ENCODE measurements at regions not wholly inside any gene's neighbourhood (a gene's known extent, or its start where the extent isn't known, plus 50 kb on each side); places are given as distances from the start of the nearest gene placed in this dataset.

GRCh38 chr7:24129597-24129996 lies 154.4 kb upstream of the NPY start:
- H2BK5ac ChIP-seq (ENCODE audit: low read length): no peak overlapping the region
- no peak overlapping the region for H3K4me2 ChIP-seq (ENCODE audit: insufficient read depth, low read length, poor library complexity, severe bottlenecking)
- H3K18ac ChIP-seq (ENCODE audit: low read length): no peak overlapping the region
- no peak overlapping the region for H3K23ac ChIP-seq (ENCODE audit: low read depth, low read length, poor library complexity)
- H3K4me1 ChIP-seq (ENCODE audit: control insufficient read depth in 2 of 2, insufficient read depth in 1 of 2, low read depth in 1 of 2, low read length in 2 of 2): no peaks in the 10 kb centered on the region
- no peak overlapping the region for H3K4ac ChIP-seq (ENCODE audit: low read length)
- WGBS, 2 donors (ENCODE audit: extremely low coverage in 2 of 2, insufficient read length in 2 of 2, insufficient replicate concordance in 1 of 2): no CpG with 5 or more reads among the region's 4 CpGs
- H3K9me3 ChIP-seq (replicated peaks in 1 of 2; ENCODE audit: control insufficient read depth in 2 of 2, insufficient read depth in 1 of 2, low read depth in 1 of 2, low read length in 2 of 2): no peaks in the 10 kb centered on the region
- H3K27ac ChIP-seq (replicated peaks; ENCODE audit: low read length): no peak overlapping the region
- no peak overlapping the region for H2AFZ ChIP-seq (ENCODE audit: low read length)
- no peak overlapping the region for H4K8ac ChIP-seq (ENCODE audit: low read depth, low read length)
- no peaks in the 10 kb centered on the region for H3K79me1 ChIP-seq (ENCODE audit: low read depth, low read length)
- no peaks in the 10 kb centered on the region for H3K27me3 ChIP-seq (ENCODE audit: control insufficient read depth in 3 of 3, insufficient read depth in 3 of 3, low read depth in 1 of 3, low read length in 3 of 3)
- no peak overlapping the region for H2AK5ac ChIP-seq (ENCODE audit: low read depth, low read length)
- H3K9ac ChIP-seq (ENCODE audit: low read depth, low read length, poor library complexity): no peak overlapping the region
- no peak overlapping the region for H2BK15ac ChIP-seq (ENCODE audit: low read length)
- no peak overlapping the region for H3K14ac ChIP-seq (ENCODE audit: low read length)
- H2BK120ac ChIP-seq (ENCODE audit: low read depth, low read length): no peak overlapping the region
- H3K36me3 ChIP-seq (replicated peaks in 1 of 2; ENCODE audit: control insufficient read depth in 2 of 2, insufficient read depth in 2 of 2, low read length in 2 of 2): no peaks in the 10 kb centered on the region
- no peak overlapping the region for H3K4me3 ChIP-seq (ENCODE audit: low read length in 2 of 2)
- H2BK12ac ChIP-seq (ENCODE audit: low read length): no peak overlapping the region
- no peak for DNase-seq (ENCODE audit: low spot score)
- H4K91ac ChIP-seq (ENCODE audit: low read depth, low read length, poor library complexity): no peak overlapping the region

GRCh38 chr7:24130631-24131030 lies 153.4 kb upstream of the NPY start:
- H3K9ac ChIP-seq (ENCODE audit: low read depth, low read length, poor library complexity): no peak overlapping the region
- H3K36me3 ChIP-seq (replicated peaks in 1 of 2; ENCODE audit: control insufficient read depth in 2 of 2, insufficient read depth in 2 of 2, low read length in 2 of 2): no peaks in the 10 kb centered on the region
- H3K14ac ChIP-seq (ENCODE audit: low read length): no peak overlapping the region
- H3K9me3 ChIP-seq (replicated peaks in 1 of 2; ENCODE audit: control insufficient read depth in 2 of 2, insufficient read depth in 1 of 2, low read depth in 1 of 2, low read length in 2 of 2): no peaks in the 10 kb centered on the region
- H2BK12ac ChIP-seq (ENCODE audit: low read length): no peak overlapping the region
- H2AFZ ChIP-seq (ENCODE audit: low read length): no peak overlapping the region
- H2BK120ac ChIP-seq (ENCODE audit: low read depth, low read length): no peak overlapping the region
- no peak overlapping the region for H3K4me2 ChIP-seq (ENCODE audit: insufficient read depth, low read length, poor library complexity, severe bottlenecking)
- H3K27ac ChIP-seq (replicated peaks; ENCODE audit: low read length): no peak overlapping the region
- no peaks in the 10 kb centered on the region for H3K4me1 ChIP-seq (ENCODE audit: control insufficient read depth in 2 of 2, insufficient read depth in 1 of 2, low read depth in 1 of 2, low read length in 2 of 2)
- H2BK5ac ChIP-seq (ENCODE audit: low read length): no peak overlapping the region
- H2AK5ac ChIP-seq (ENCODE audit: low read depth, low read length): no peak overlapping the region
- H3K18ac ChIP-seq (ENCODE audit: low read length): no peak overlapping the region
- H2BK15ac ChIP-seq (ENCODE audit: low read length): no peak overlapping the region
- no peaks in the 10 kb centered on the region for H3K79me1 ChIP-seq (ENCODE audit: low read depth, low read length)
- no peak for DNase-seq (ENCODE audit: low spot score)
- H3K4ac ChIP-seq (ENCODE audit: low read length): no peak overlapping the region
- no peak overlapping the region for H3K4me3 ChIP-seq (ENCODE audit: low read length in 2 of 2)
- no peak overlapping the region for H4K8ac ChIP-seq (ENCODE audit: low read depth, low read length)
- no peak overlapping the region for H3K23ac ChIP-seq (ENCODE audit: low read depth, low read length, poor library complexity)
- H4K91ac ChIP-seq (ENCODE audit: low read depth, low read length, poor library complexity): no peak overlapping the region
- H3K27me3 ChIP-seq (ENCODE audit: control insufficient read depth in 3 of 3, insufficient read depth in 3 of 3, low read depth in 1 of 3, low read length in 3 of 3): no peaks in the 10 kb centered on the region

- no CpG with 5 or more reads among the region's 4 CpGs for WGBS, 2 donors (ENCODE audit: extremely low coverage in 2 of 2, insufficient read length in 2 of 2, insufficient replicate concordance in 1 of 2)
- DNase-seq (ENCODE audit: low spot score): no peak
These were observed 150.3 kb upstream of the NPY start for GRCh38 chr7:24133691-24134090.

GRCh38 chr7:24134535-24134934 lies 149.5 kb upstream of the NPY start:
- no CpG with 5 or more reads among the region's 4 CpGs for WGBS, 2 donors (ENCODE audit: extremely low coverage in 2 of 2, insufficient read length in 2 of 2, insufficient replicate concordance in 1 of 2)

More at GRCh38 chr7:24133691-24134090, 150.3 kb upstream of the NPY start:
- Histone ChIP-seq H3K27me3 (ENCODE audit: control insufficient read depth in 3 of 3, insufficient read depth in 3 of 3, low read depth in 1 of 3, low read length in 3 of 3) (no peaks in the 10 kb centered on the region), H3K79me1 (ENCODE audit: low read depth, low read length) (no peaks in the 10 kb centered on the region), H4K91ac (ENCODE audit: low read depth, low read length, poor library complexity) (no peak overlapping the region), H3K4me3 (ENCODE audit: low read length in 2 of 2) (no peak overlapping the region), H3K4me2 (ENCODE audit: insufficient read depth, low read length, poor library complexity, severe bottlenecking) (no peak overlapping the region), H3K4me1 (ENCODE audit: control insufficient read depth in 2 of 2, insufficient read depth in 1 of 2, low read depth in 1 of 2, low read length in 2 of 2) (peaks cover 0 to 2% of the 10 kb centered on the region in 2 donors), H3K9me3 (replicated peaks in 1 of 2; ENCODE audit: control insufficient read depth in 2 of 2, insufficient read depth in 1 of 2, low read depth in 1 of 2, low read length in 2 of 2) (no peaks in the 10 kb centered on the region), H2AFZ (ENCODE audit: low read length) (no peak overlapping the region), H3K36me3 (replicated peaks in 1 of 2; ENCODE audit: control insufficient read depth in 2 of 2, insufficient read depth in 2 of 2, low read length in 2 of 2) (no peaks in the 10 kb centered on the region), H3K18ac (ENCODE audit: low read length) (no peak overlapping the region), H3K4ac (ENCODE audit: low read length) (no peak overlapping the region), H2AK5ac (ENCODE audit: low read depth, low read length) (no peak overlapping the region), H2BK15ac (ENCODE audit: low read length) (no peak overlapping the region), H2BK5ac (ENCODE audit: low read length) (no peak overlapping the region), H3K14ac (ENCODE audit: low read length) (no peak overlapping the region), H2BK12ac (ENCODE audit: low read length) (no peak overlapping the region), H4K8ac (ENCODE audit: low read depth, low read length) (no peak overlapping the region), H3K23ac (ENCODE audit: low read depth, low read length, poor library complexity) (no peak overlapping the region), H3K9ac (ENCODE audit: low read depth, low read length, poor library complexity) (no peak overlapping the region), H2BK120ac (ENCODE audit: low read depth, low read length) (no peak overlapping the region), H3K27ac (replicated peaks; ENCODE audit: low read length) (no peak overlapping the region)

More at GRCh38 chr7:24134535-24134934, 149.5 kb upstream of the NPY start:
- no peak overlapping the region for H3K14ac ChIP-seq (ENCODE audit: low read length)
- H3K9ac ChIP-seq (ENCODE audit: low read depth, low read length, poor library complexity): no peak overlapping the region
- H4K8ac ChIP-seq (ENCODE audit: low read depth, low read length): no peak overlapping the region
- H3K9me3 ChIP-seq (replicated peaks in 1 of 2; ENCODE audit: control insufficient read depth in 2 of 2, insufficient read depth in 1 of 2, low read depth in 1 of 2, low read length in 2 of 2): no peaks in the 10 kb centered on the region
- no peak for DNase-seq (ENCODE audit: low spot score)
- H2BK5ac ChIP-seq (ENCODE audit: low read length): no peak overlapping the region
- H2BK12ac ChIP-seq (ENCODE audit: low read length): no peak overlapping the region
- H3K4me1 ChIP-seq (ENCODE audit: control insufficient read depth in 2 of 2, insufficient read depth in 1 of 2, low read depth in 1 of 2, low read length in 2 of 2): peaks cover 0 to 2% of the 10 kb centered on the region in 2 donors
- H3K4me2 ChIP-seq (ENCODE audit: insufficient read depth, low read length, poor library complexity, severe bottlenecking): no peak overlapping the region
- H2AFZ ChIP-seq (ENCODE audit: low read length): no peak overlapping the region
- H4K91ac ChIP-seq (ENCODE audit: low read depth, low read length, poor library complexity): no peak overlapping the region
- no peak overlapping the region for H2AK5ac ChIP-seq (ENCODE audit: low read depth, low read length)
- H3K23ac ChIP-seq (ENCODE audit: low read depth, low read length, poor library complexity): no peak overlapping the region
- H3K79me1 ChIP-seq (ENCODE audit: low read depth, low read length): no peaks in the 10 kb centered on the region
- no peak overlapping the region for H3K4ac ChIP-seq (ENCODE audit: low read length)
- H3K27me3 ChIP-seq (ENCODE audit: control insufficient read depth in 3 of 3, insufficient read depth in 3 of 3, low read depth in 1 of 3, low read length in 3 of 3): no peaks in the 10 kb centered on the region
- H3K18ac ChIP-seq (ENCODE audit: low read length): no peak overlapping the region
- no peak overlapping the region for H3K27ac ChIP-seq (replicated peaks; ENCODE audit: low read length)
- no peak overlapping the region for H3K4me3 ChIP-seq (ENCODE audit: low read length in 2 of 2)
- no peak overlapping the region for H2BK15ac ChIP-seq (ENCODE audit: low read length)
- H2BK120ac ChIP-seq (ENCODE audit: low read depth, low read length): no peak overlapping the region
- no peaks in the 10 kb centered on the region for H3K36me3 ChIP-seq (replicated peaks in 1 of 2; ENCODE audit: control insufficient read depth in 2 of 2, insufficient read depth in 2 of 2, low read length in 2 of 2)
